ENCODE measurements at regions not wholly inside any gene's neighbourhood (a gene's known extent, or its start where the extent isn't known, plus 50 kb on each side); places are given as distances from the start of the nearest gene placed in this dataset.

DNA sequence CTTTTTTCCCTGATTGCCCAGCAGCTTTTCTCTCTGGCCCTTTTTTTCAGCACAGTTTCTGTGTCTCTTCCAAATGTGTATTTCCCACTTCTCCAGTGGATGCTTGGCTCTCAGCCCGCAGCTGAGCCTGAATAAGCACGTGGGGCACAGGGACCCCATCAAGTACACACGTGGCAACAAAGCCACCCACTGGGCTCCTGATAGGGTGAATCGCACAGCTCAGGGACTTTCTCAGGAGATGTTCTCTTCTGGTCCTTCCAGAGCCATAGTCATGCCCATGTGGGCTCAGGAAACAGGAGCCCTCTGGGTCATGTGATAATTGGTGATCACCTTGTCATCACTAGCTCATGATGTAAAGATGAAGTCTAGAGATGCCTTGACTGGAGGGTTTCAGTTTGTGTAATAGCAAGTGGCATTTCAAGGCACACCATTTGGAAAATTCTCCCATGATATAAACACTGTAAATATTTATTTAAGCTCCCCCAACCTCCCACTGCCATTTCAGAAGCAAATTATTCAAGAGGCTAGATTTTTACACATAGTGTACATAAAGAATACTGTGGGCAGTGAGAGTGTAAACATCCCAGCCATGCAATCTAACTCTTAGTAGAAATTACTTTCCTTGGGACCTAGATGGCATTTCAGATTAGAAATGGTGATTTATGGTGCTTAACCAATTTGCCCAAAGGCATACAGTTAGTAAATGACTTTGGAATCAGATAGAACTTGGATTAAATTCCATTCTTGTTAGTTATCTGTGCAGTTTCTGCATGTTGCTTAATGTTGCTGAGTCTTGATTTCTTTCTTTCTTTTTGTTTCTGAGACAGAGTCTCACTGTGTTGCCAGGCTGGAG, 597.5 kb downstream of the SLC4A3 start (continued):
- TF ChIP-seq MYNN (tag by site-specific recombination; IDR thresholded peaks at IDR 0.05; ENCODE audit: borderline replicate concordance) (no peak), ZNF138 (tag by site-specific recombination; IDR thresholded peaks at IDR 0.05; ENCODE audit: borderline replicate concordance) (no peak), TRIM28 (IDR thresholded peaks at IDR 0.05; ENCODE audit: borderline replicate concordance, low read length) (peak; percentile 81; the same call in 1 of the 2 replicates), SETDB1 (IDR thresholded peaks at IDR 0.05; ENCODE audit: insufficient read length, low read length) (no peak), MEIS1 (CRISPR knock-in tag; IDR thresholded peaks at IDR 0.05; ENCODE audit: borderline replicate concordance) (0 out of 2 replicates have a peak, but pooled peaks have one; percentile 67), ZNF501 (tag by site-specific recombination; IDR thresholded peaks at IDR 0.05) (no peak), ZNF114 (tag by site-specific recombination; IDR thresholded peaks at IDR 0.05) (no peak), ZNF416 (tag by site-specific recombination; IDR thresholded peaks at IDR 0.05) (no peak), ZNF324 (tag by site-specific recombination; IDR thresholded peaks at IDR 0.05) (no peak)
- TF ChIP-seq, protein P1, sequence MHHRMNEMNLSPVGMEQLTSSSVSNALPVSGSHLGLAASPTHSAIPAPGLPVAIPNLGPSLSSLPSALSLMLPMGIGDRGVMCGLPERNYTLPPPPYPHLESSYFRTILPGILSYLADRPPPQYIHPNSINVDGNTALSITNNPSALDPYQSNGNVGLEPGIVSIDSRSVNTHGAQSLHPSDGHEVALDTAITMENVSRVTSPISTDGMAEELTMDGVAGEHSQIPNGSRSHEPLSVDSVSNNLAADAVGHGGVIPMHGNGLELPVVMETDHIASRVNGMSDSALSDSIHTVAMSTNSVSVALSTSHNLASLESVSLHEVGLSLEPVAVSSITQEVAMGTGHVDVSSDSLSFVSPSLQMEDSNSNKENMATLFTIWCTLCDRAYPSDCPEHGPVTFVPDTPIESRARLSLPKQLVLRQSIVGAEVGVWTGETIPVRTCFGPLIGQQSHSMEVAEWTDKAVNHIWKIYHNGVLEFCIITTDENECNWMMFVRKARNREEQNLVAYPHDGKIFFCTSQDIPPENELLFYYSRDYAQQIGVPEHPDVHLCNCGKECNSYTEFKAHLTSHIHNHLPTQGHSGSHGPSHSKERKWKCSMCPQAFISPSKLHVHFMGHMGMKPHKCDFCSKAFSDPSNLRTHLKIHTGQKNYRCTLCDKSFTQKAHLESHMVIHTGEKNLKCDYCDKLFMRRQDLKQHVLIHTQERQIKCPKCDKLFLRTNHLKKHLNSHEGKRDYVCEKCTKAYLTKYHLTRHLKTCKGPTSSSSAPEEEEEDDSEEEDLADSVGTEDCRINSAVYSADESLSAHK (tag by site-specific recombination; IDR thresholded peaks at IDR 0.05), result peak; percentile 21; the same call in 1 of the 2 replicates
- TF ChIP-seq, protein P2, sequence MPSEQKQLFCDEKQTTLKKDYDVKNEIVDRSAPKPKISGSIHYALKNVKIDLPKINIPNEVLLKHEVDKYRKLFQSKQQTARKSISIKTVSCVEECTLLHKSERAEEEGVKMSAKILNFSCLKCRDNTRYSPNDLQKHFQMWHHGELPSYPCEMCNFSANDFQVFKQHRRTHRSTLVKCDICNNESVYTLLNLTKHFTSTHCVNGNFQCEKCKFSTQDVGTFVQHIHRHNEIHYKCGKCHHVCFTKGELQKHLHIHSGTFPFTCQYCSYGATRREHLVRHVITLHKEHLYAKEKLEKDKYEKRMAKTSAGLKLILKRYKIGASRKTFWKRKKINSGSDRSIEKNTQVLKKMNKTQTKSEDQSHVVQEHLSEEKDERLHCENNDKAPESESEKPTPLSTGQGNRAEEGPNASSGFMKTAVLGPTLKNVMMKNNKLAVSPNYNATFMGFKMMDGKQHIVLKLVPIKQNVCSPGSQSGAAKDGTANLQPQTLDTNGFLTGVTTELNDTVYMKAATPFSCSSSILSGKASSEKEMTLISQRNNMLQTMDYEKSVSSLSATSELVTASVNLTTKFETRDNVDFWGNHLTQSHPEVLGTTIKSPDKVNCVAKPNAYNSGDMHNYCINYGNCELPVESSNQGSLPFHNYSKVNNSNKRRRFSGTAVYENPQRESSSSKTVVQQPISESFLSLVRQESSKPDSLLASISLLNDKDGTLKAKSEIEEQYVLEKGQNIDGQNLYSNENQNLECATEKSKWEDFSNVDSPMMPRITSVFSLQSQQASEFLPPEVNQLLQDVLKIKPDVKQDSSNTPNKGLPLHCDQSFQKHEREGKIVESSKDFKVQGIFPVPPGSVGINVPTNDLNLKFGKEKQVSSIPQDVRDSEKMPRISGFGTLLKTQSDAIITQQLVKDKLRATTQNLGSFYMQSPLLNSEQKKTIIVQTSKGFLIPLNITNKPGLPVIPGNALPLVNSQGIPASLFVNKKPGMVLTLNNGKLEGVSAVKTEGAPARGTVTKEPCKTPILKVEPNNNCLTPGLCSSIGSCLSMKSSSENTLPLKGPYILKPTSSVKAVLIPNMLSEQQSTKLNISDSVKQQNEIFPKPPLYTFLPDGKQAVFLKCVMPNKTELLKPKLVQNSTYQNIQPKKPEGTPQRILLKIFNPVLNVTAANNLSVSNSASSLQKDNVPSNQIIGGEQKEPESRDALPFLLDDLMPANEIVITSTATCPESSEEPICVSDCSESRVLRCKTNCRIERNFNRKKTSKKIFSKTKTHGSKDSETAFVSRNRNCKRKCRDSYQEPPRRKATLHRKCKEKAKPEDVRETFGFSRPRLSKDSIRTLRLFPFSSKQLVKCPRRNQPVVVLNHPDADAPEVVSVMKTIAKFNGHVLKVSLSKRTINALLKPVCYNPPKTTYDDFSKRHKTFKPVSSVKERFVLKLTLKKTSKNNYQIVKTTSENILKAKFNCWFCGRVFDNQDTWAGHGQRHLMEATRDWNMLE (tag by site-specific recombination; conservative IDR thresholded peaks at IDR 0.05; ENCODE audit: low read depth), result no peak

DNA sequence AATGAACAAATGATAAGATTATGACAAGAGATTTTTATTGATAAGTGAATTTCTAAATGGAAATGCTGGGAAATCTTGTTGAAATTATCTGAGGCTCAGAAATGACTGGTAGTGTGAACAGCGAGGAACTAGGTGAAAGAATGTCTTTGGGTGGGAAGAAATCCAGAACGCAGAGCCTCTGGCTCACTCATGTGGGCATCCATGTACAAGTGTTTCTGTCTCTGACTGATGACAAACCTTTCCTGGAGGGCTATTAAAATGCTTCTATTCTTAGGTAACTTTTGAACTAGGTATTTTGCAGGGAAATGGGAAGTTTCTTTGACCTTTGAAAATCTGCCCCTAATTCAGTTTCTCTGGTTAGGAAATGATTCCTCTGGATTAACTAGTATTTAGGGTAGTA, 598.6 kb downstream of the SLC4A3 start:
- Histone ChIP-seq H3K36me3 (ENCODE audit: control insufficient read depth in 2 of 2, insufficient read depth in 1 of 2, low read length in 2 of 2) (no peaks in the 10 kb centered on the region), H3K4me3 (ENCODE audit: low read depth, low read length) (no peak overlapping the region), H3K27ac (ENCODE audit: extremely low read depth, low read depth, low read length) (no peak overlapping the region), H3K9me3 (ENCODE audit: control insufficient read depth, insufficient read depth, low read depth, low read length) (no peaks in the 10 kb centered on the region), H3K4me1 (ENCODE audit: control insufficient read depth, insufficient read depth, low read length) (no peaks in the 10 kb centered on the region; the same call in 1 of the 2 replicates)
- POLR2A ChIA-PET, result no interaction called here
- CTCF ChIA-PET, result no interaction called here
- TF ChIP-seq ZNF433 (tag by site-specific recombination; IDR thresholded peaks at IDR 0.05; ENCODE audit: low read depth), result no peak
- TF ChIP-seq HOXA7 (CRISPR knock-in tag; IDR thresholded peaks at IDR 0.05; ENCODE audit: borderline replicate concordance), result no peak
- no peak for TF ChIP-seq MZF1 (tag by site-specific recombination; IDR thresholded peaks at IDR 0.05; ENCODE audit: borderline replicate concordance)
- TF ChIP-seq, protein P3, sequence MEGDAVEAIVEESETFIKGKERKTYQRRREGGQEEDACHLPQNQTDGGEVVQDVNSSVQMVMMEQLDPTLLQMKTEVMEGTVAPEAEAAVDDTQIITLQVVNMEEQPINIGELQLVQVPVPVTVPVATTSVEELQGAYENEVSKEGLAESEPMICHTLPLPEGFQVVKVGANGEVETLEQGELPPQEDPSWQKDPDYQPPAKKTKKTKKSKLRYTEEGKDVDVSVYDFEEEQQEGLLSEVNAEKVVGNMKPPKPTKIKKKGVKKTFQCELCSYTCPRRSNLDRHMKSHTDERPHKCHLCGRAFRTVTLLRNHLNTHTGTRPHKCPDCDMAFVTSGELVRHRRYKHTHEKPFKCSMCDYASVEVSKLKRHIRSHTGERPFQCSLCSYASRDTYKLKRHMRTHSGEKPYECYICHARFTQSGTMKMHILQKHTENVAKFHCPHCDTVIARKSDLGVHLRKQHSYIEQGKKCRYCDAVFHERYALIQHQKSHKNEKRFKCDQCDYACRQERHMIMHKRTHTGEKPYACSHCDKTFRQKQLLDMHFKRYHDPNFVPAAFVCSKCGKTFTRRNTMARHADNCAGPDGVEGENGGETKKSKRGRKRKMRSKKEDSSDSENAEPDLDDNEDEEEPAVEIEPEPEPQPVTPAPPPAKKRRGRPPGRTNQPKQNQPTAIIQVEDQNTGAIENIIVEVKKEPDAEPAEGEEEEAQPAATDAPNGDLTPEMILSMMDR (tag by site-specific recombination; IDR thresholded peaks at IDR 0.05), result no peak
- TF ChIP-seq ZNF302 (tag by site-specific recombination; IDR thresholded peaks at IDR 0.05; ENCODE audit: low read depth), result no peak
- no peak for TF ChIP-seq ZNF19 (tag by site-specific recombination; IDR thresholded peaks at IDR 0.05; ENCODE audit: low read depth)
- no peak for TF ChIP-seq ZIC2 (tag by site-specific recombination; IDR thresholded peaks at IDR 0.05)
- TF ChIP-seq, protein P4, sequence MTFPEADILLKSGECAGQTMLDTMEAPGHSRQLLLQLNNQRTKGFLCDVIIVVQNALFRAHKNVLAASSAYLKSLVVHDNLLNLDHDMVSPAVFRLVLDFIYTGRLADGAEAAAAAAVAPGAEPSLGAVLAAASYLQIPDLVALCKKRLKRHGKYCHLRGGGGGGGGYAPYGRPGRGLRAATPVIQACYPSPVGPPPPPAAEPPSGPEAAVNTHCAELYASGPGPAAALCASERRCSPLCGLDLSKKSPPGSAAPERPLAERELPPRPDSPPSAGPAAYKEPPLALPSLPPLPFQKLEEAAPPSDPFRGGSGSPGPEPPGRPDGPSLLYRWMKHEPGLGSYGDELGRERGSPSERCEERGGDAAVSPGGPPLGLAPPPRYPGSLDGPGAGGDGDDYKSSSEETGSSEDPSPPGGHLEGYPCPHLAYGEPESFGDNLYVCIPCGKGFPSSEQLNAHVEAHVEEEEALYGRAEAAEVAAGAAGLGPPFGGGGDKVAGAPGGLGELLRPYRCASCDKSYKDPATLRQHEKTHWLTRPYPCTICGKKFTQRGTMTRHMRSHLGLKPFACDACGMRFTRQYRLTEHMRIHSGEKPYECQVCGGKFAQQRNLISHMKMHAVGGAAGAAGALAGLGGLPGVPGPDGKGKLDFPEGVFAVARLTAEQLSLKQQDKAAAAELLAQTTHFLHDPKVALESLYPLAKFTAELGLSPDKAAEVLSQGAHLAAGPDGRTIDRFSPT (tag by site-specific recombination; IDR thresholded peaks at IDR 0.05), result no peak
- no peak for TF ChIP-seq ZNF629 (tag by site-specific recombination; IDR thresholded peaks at IDR 0.05)
- no peak for TF ChIP-seq ZNF354C (tag by site-specific recombination; IDR thresholded peaks at IDR 0.05; ENCODE audit: borderline replicate concordance, low read depth)
- TF ChIP-seq FEZF1 (tag by site-specific recombination; IDR thresholded peaks at IDR 0.05), result no peak
- TF ChIP-seq ZNF221 (tag by site-specific recombination; IDR thresholded peaks at IDR 0.05; ENCODE audit: borderline replicate concordance), result no peak
